ENCODE measurements at regions not wholly inside any gene's neighbourhood (a gene's known extent, or its start where the extent isn't known, plus 50 kb on each side); places are given as distances from the start of the nearest gene placed in this dataset.

- TF ChIP-seq CTCF (IDR thresholded peaks at IDR 0.05) (no peak), POLR2A (IDR thresholded peaks at IDR 0.05) (no peak), POLR2AphosphoS5 (IDR thresholded peaks at IDR 0.05) (no peak)
These were observed 197.7 kb downstream of the TBXT start for GRCh38 chr6:165970001-165970400.

Data from prostate gland (tissue), 2 donors.